ENCODE measurements at regions not wholly inside any gene's neighbourhood (a gene's known extent, or its start where the extent isn't known, plus 50 kb on each side); places are given as distances from the start of the nearest gene placed in this dataset.

DNA sequence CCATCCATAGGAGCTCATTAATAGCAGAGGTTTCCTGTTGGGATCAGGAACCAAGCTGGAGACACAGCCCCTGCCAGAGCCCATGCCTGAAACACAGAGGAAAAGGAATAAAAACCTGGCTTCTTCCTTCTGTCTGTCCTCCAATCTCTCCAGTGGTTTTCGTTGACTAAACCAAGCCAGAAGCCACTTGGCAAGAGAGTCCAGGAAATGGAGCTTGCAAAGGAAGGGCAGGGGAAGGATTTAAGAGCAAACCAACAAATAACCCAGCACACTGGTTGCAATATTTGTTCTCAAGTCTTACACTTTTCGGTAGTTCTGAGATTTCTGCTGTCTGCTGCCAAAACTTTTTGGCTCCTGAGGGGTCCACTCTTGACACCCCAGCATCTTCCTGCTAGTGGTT, 137.0 kb upstream of the BMP2 start:
- H3K9me3 ChIP-seq: peaks cover 0 to 10% of the 10 kb centered on the region in 2 donors
- H3K4me3 ChIP-seq: no peak overlapping the region
- no peaks in the 10 kb centered on the region for H3K27me3 ChIP-seq
- DNase-seq (ENCODE audit: low spot score in 2 of 2): no peak
- TF ChIP-seq, protein P1, sequence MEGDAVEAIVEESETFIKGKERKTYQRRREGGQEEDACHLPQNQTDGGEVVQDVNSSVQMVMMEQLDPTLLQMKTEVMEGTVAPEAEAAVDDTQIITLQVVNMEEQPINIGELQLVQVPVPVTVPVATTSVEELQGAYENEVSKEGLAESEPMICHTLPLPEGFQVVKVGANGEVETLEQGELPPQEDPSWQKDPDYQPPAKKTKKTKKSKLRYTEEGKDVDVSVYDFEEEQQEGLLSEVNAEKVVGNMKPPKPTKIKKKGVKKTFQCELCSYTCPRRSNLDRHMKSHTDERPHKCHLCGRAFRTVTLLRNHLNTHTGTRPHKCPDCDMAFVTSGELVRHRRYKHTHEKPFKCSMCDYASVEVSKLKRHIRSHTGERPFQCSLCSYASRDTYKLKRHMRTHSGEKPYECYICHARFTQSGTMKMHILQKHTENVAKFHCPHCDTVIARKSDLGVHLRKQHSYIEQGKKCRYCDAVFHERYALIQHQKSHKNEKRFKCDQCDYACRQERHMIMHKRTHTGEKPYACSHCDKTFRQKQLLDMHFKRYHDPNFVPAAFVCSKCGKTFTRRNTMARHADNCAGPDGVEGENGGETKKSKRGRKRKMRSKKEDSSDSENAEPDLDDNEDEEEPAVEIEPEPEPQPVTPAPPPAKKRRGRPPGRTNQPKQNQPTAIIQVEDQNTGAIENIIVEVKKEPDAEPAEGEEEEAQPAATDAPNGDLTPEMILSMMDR (IDR thresholded peaks at IDR 0.05): no peak
- no peak for TF ChIP-seq POLR2AphosphoS5 (IDR thresholded peaks at IDR 0.05)
- no peak overlapping the region for H3K27ac ChIP-seq
- no peaks in the 10 kb centered on the region for H3K36me3 ChIP-seq
- intact Hi-C loops (cut with DNase I; ENCODE audit: low total_unique reads): no loop called here
- no peaks in the 10 kb centered on the region for H3K4me1 ChIP-seq

DNA sequence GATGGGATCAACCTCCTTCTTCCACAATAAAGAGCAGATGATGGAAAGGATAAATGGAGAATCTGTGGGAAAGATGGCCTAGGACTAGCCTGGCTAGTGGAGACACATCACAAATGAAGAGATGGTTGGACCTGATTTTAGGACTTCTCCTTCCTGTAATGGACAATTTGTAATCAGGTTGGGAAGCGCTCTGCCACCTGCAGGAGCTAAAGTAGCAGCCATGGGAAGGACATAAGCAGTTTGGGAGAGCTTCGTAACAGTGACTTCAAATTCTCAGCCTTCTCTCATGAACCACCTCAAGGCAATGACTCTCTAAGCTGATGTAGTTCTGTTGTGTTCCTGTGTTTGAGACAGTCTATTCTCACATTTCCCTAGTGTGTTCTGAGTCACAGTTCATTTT, 137.9 kb upstream of the BMP2 start:
- no peak for DNase-seq (ENCODE audit: low spot score in 2 of 2)
- H3K9me3 ChIP-seq: peaks cover 0 to 12% of the 10 kb centered on the region in 2 donors
- no peak overlapping the region for H3K27ac ChIP-seq
- H3K4me3 ChIP-seq: no peak overlapping the region
- intact Hi-C loops (cut with DNase I; ENCODE audit: low total_unique reads): no loop called here
- no peaks in the 10 kb centered on the region for H3K27me3 ChIP-seq
- H3K4me1 ChIP-seq: no peaks in the 10 kb centered on the region
- TF ChIP-seq POLR2A (IDR thresholded peaks at IDR 0.05) (no peak), POLR2AphosphoS5 (IDR thresholded peaks at IDR 0.05) (no peak)
- TF ChIP-seq, protein P1 (IDR thresholded peaks at IDR 0.05): no peak
- no peaks in the 10 kb centered on the region for H3K36me3 ChIP-seq

DNA sequence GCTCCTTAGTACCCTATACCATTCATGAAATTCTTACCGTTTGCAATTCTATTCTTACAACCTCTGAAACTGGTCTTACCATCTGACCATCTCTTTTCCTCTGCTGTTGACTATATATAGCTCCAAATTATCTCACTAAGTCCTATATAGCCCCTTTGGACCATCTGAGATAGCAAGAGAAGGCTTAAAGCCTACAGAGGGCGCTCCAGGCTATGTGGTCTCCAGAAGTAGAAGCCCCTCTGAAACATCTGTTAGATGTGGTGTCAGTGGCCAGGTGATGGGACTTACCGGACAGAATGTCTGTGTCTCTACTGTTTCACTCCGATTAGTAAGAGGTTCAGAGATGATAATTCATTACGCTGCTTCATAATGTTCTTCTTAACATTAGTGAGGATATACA, 140.7 kb upstream of the BMP2 start:
- H3K27me3 ChIP-seq: no peaks in the 10 kb centered on the region
- peaks cover 0 to 12% of the 10 kb centered on the region in 2 donors for H3K9me3 ChIP-seq
- DNase-seq (ENCODE audit: low spot score in 2 of 2): no peak
- no peak for TF ChIP-seq POLR2AphosphoS5 (IDR thresholded peaks at IDR 0.05)
- TF ChIP-seq POLR2A (IDR thresholded peaks at IDR 0.05): no peak
- TF ChIP-seq, protein P1 (IDR thresholded peaks at IDR 0.05): no peak
- H3K27ac ChIP-seq: no peak overlapping the region
- H3K4me1 ChIP-seq: no peaks in the 10 kb centered on the region
- H3K36me3 ChIP-seq: no peaks in the 10 kb centered on the region
- intact Hi-C loops (cut with DNase I; ENCODE audit: low total_unique reads): no loop called here
- H3K4me3 ChIP-seq: no peak overlapping the region

DNA sequence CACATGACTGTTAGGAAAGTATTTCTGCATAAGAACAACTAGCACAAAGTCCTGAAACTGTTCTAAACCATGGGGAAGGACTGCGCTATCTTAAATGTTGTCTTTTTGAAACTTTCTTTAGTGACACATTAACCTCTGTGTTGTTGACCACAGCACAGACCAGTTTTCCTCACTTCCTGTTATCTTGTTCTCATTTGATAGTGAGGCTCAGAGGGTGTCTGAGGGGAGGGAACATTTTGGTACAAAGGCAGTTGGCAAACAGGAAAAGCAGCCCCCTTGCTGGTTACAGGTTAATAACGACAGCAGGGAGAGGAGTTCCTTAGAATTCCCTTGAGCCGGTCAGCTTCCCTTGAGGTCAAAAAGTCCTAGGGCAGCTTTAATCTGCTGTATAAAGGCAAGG, 143.5 kb upstream of the BMP2 start:
- intact Hi-C loops (cut with DNase I; ENCODE audit: low total_unique reads): no loop called here
- no peaks in the 10 kb centered on the region for H3K36me3 ChIP-seq
- no peaks in the 10 kb centered on the region for H3K4me1 ChIP-seq
- H3K27ac ChIP-seq: no peak overlapping the region
- no peak for DNase-seq (ENCODE audit: low spot score in 2 of 2)
- TF ChIP-seq, protein P1 (IDR thresholded peaks at IDR 0.05): no peak
- TF ChIP-seq POLR2AphosphoS5 (IDR thresholded peaks at IDR 0.05) (no peak), POLR2A (IDR thresholded peaks at IDR 0.05) (no peak)
- peaks cover 0 to 12% of the 10 kb centered on the region in 2 donors for H3K9me3 ChIP-seq
- H3K27me3 ChIP-seq: no peaks in the 10 kb centered on the region
- H3K4me3 ChIP-seq: no peak overlapping the region

DNA sequence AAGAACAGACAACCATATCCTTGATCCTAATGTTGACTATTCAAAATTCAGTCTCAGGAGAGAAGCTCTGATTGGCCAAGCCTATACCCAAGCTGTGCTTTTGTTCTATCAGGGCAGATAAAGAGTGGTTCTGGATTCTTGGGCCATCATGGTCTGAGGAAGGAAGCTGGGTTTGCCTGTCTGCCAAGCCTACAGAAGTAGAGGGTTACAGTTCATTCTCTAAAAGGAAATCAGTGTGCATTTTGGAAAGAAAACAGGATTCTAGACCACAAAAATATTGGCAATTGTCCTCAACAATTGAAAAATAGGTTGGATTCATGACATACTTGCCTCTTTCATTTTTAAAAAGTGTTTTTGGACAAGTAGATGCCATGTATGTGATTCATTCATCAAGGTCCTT, 145.4 kb upstream of the BMP2 start:
- intact Hi-C loops (cut with DNase I; ENCODE audit: low total_unique reads): no loop called here

More for the DNA sequence above, 145.4 kb upstream of the BMP2 start:
- TF ChIP-seq POLR2A (IDR thresholded peaks at IDR 0.05) (no peak), POLR2AphosphoS5 (IDR thresholded peaks at IDR 0.05) (no peak)
- TF ChIP-seq, protein P1 (IDR thresholded peaks at IDR 0.05): no peak
- DNase-seq (ENCODE audit: low spot score in 2 of 2): no peak
- H3K9me3 ChIP-seq: peaks cover 0 to 8% of the 10 kb centered on the region in 2 donors
- H3K27ac ChIP-seq: no peak overlapping the region
- H3K4me3 ChIP-seq: no peak overlapping the region
- no peaks in the 10 kb centered on the region for H3K36me3 ChIP-seq
- no peaks in the 10 kb centered on the region for H3K27me3 ChIP-seq
- no peaks in the 10 kb centered on the region for H3K4me1 ChIP-seq

Measured in breast epithelium (tissue), 4 donors.